Testis (tissue), 2 donors: ENCODE measurements at regions not wholly inside any gene's neighbourhood (a gene's known extent, or its start where the extent isn't known, plus 50 kb on each side); places are given as distances from the start of the nearest gene placed in this dataset.

Experiments used
- DNase-seq: peaks from one replicate; pipeline ENCODE4 v3.0.0-alpha.2; 2019
- H3K27ac ChIP-seq, 2 donors: fragments of 200-600 bp; sonication (generic); one replicate each; pipeline ENCODE4 v1.5.1; 2019
- H3K27me3 ChIP-seq: fragments of 200-600 bp; sonication (generic); one replicate; pipeline ENCODE4 v1.5.1; 2019
- H3K36me3 ChIP-seq: fragments of 200-600 bp; sonication (generic); one replicate; pipeline ENCODE4 v1.5.1; 2017; ENCODE audit warnings: low read depth; ENCODE audit errors: missing control alignments
- H3K4me1 ChIP-seq: fragments of 200-600 bp; sonication (generic); one replicate; pipeline ENCODE4 v1.5.1; 2019
- H3K4me3 ChIP-seq, 2 donors: fragments of 200-600 bp; sonication (generic); one replicate each; pipeline ENCODE4 v1.5.1; 2017 to 2019
- H3K9me3 ChIP-seq: fragments of 200-600 bp; sonication (generic); one replicate; pipeline ENCODE4 v1.5.1; 2017
- POLR2A ChIP-seq: fragments of 450-650 bp; IDR thresholded peaks from one replicate; pipeline ENCODE4 v1.6.1; 2017; ENCODE audit warnings: antibody characterized with exemption, mild to moderate bottlenecking, moderate library complexity
- whole genome bisulfite sequencing, 2 donors: methylation state at CpG; one replicate each; pipeline ENCODE4 v1.1.5; 2018; 5-methylcytosine and 5-hydroxymethylcytosine counted together
- intact Hi-C: fragments of 100-400 bp; cut with DNase I; formaldehyde crosslinking; loops from one replicate; pipeline ENCODE4 v1.15.1; 2023; ENCODE audit warnings: low total_unique reads
- TF ChIP-seq, protein P1 (sequence below), 3 experiments: fragments of 450-650 bp in 2 of 3; fragments of 200-600 bp in 1 of 3; sonication (generic) in 1 of 3; IDR thresholded peaks; one replicate each; pipeline ENCODE4 v1.5.1; 2016 to 2019; ENCODE audit warnings: antibody characterized with exemption in 3 of 3, mild to moderate bottlenecking in 2 of 3, moderate library complexity in 1 of 3

DNA sequence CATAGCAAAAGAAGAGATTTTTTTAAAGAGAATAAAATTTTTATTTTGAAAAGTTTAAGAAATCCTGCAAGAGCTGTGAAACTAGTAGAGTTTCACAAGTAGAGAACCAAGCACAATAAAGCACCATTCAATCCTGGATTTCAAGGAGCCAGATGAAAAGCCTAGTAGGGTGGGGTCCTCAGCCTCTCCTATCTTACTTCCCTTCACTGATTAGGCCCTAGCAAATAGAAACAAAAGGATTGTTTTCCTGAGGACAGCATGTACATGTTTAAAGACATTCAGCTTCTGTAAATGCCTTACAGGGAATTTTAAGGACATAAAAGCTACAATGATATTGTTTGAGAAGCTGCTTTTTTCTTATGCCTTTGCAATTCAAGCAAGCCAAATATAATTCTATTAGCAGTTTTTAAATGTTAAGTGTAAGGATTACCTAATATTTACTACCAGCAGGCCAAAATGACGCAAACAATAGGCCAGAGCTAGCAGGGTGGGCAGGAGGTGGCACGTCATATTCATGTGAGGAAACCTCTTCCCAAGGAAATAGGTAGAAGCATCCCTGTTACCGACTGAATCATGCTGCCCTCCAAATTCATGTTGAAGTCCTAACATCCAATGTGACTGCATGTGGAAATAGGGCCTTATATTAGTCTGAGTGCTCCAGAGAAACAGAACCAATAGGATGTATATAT, 337.6 kb downstream of the MLLT3 start:
- no peak overlapping the region for H3K27ac ChIP-seq
- 60 to 83% methylated on average over 3 of the region's 3 CpGs for WGBS, 2 donors

DNA sequence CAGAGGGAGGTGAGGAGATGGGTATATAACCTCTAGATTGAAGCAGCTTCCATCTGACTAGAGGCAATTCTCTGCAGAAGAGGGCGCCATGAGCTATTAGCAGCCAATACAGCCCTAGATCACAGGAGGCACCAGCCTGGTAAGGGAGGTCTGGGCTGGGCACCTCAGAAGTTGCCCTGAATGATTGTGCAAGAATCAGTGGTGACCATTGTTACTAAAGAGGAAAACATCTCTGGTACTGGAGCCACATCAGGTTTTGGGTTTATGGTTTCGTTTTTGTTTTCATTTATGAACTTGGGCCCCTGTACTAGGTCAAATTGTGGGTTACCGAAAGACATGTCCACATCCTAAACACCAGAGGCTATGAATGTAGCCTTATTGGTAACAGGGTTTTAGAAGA, 342.0 kb downstream of the MLLT3 start:
- WGBS, 2 donors = 91 to 97% methylated on average over 3 of the region's 3 CpGs
- intact Hi-C loops = no loop called here

More for the DNA sequence above, 337.6 kb downstream of the MLLT3 start:
- DNase-seq = no peak
- H3K4me3 ChIP-seq = no peak overlapping the region
- TF ChIP-seq POLR2A = no peak
- TF ChIP-seq, protein P1, sequence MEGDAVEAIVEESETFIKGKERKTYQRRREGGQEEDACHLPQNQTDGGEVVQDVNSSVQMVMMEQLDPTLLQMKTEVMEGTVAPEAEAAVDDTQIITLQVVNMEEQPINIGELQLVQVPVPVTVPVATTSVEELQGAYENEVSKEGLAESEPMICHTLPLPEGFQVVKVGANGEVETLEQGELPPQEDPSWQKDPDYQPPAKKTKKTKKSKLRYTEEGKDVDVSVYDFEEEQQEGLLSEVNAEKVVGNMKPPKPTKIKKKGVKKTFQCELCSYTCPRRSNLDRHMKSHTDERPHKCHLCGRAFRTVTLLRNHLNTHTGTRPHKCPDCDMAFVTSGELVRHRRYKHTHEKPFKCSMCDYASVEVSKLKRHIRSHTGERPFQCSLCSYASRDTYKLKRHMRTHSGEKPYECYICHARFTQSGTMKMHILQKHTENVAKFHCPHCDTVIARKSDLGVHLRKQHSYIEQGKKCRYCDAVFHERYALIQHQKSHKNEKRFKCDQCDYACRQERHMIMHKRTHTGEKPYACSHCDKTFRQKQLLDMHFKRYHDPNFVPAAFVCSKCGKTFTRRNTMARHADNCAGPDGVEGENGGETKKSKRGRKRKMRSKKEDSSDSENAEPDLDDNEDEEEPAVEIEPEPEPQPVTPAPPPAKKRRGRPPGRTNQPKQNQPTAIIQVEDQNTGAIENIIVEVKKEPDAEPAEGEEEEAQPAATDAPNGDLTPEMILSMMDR (IDR thresholded peaks at IDR 0.05) = no peak
- intact Hi-C loops = no loop called here
- H3K27me3 ChIP-seq = no peaks in the 10 kb centered on the region
- no peaks in the 10 kb centered on the region for H3K36me3 ChIP-seq
- no peaks in the 10 kb centered on the region for H3K9me3 ChIP-seq
- no peaks in the 10 kb centered on the region for H3K4me1 ChIP-seq

DNA sequence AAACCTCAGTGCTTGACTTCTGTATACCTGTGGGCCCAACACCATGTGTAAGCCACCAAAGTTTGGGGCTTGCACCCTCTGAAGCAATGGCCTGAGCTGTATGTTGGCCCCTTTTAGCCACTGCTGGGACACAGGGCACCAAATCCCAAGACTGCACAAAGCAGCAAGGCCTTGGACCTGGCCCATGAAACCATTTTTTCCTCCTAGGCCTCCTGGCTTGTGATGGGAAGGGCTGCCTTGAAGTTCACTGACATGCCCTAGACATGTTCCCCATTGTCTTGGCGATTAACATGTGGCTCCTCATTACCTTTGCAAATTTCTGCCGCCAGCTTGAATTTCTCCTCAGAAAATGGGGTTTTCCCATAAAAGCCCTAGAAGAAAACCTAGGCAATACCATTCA, 345.5 kb downstream of the MLLT3 start:
- DNase-seq = no peak
- TF ChIP-seq, protein P1 (IDR thresholded peaks at IDR 0.05) = no peak
- TF ChIP-seq POLR2A = no peak
- intact Hi-C loops = no loop called here
- H3K36me3 ChIP-seq = no peaks in the 10 kb centered on the region
- no peak overlapping the region for H3K4me3 ChIP-seq
- 83 to 89% methylated on average over 2 of the region's 2 CpGs for WGBS, 2 donors
- H3K4me1 ChIP-seq = no peaks in the 10 kb centered on the region
- no peak overlapping the region for H3K27ac ChIP-seq
- no peaks in the 10 kb centered on the region for H3K9me3 ChIP-seq
- H3K27me3 ChIP-seq = no peaks in the 10 kb centered on the region

More for the DNA sequence above, 342.0 kb downstream of the MLLT3 start:
- no peak for TF ChIP-seq POLR2A
- TF ChIP-seq, protein P1 (IDR thresholded peaks at IDR 0.05) = no peak
- Histone ChIP-seq H3K4me1 (no peaks in the 10 kb centered on the region), H3K27me3 (no peaks in the 10 kb centered on the region), H3K4me3 (no peak overlapping the region), H3K27ac (no peak overlapping the region), H3K9me3 (no peaks in the 10 kb centered on the region), H3K36me3 (no peaks in the 10 kb centered on the region)
- DNase-seq = no peak

DNA sequence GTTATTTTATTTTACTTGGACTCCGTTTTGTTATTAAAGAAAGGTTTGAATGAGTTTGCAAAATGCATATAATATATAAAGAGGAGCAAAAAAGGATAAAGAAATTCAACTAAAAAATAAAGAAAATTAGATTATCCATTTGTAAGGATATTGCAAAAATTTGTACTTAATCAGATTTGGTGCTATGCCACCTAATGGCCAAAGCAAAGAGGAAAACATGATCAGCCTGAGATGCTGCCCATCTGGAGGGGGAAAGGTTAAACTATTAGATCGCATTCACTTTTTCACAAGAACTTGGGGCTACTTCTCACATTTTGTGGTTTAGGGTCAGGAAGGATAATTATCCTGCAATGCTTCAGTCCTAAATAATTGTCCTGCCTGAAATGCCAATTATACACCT, 350.6 kb downstream of the MLLT3 start:
- no peaks in the 10 kb centered on the region for H3K9me3 ChIP-seq
- H3K36me3 ChIP-seq = no peaks in the 10 kb centered on the region
- H3K27ac ChIP-seq = no peak overlapping the region
- DNase-seq = no peak
- intact Hi-C loops = no loop called here
- no peaks in the 10 kb centered on the region for H3K4me1 ChIP-seq
- 70 to 74% methylated on average over 2 of the region's 2 CpGs for WGBS, 2 donors
- TF ChIP-seq, protein P1 (IDR thresholded peaks at IDR 0.05) = no peak
- TF ChIP-seq POLR2A = no peak
- no peak overlapping the region for H3K4me3 ChIP-seq
- H3K27me3 ChIP-seq = no peaks in the 10 kb centered on the region

DNA sequence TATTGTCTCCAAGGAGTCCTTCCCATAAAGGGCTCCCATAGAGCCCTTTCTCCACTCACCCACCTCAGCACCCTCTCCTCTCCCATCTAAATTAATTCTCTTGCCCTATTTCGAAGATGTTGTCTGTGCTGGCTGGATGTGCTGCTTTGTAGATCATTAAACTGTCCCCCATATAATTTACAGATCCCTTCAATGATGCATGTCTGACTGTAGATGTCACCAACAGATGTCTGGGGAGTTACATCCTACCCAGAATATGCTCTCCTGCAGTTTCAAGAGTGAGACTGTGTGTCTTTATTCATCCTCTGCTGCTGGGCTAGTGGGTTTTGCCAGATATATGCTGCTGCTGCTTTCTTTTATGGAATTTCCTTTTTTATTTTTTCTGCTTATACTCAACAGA, 351.2 kb downstream of the MLLT3 start:
- Histone ChIP-seq H3K9me3 (no peaks in the 10 kb centered on the region), H3K36me3 (no peaks in the 10 kb centered on the region), H3K4me3 (no peak overlapping the region), H3K27ac (no peak overlapping the region), H3K4me1 (no peaks in the 10 kb centered on the region), H3K27me3 (no peaks in the 10 kb centered on the region)
- 38 to 48% methylated on average over 1 of the region's 1 CpG for WGBS, 2 donors
- intact Hi-C loops = no loop called here
- TF ChIP-seq, protein P1 (IDR thresholded peaks at IDR 0.05) = no peak
- no peak for TF ChIP-seq POLR2A
- DNase-seq = no peak
